ENCODE measurements at regions not wholly inside any gene's neighbourhood (a gene's known extent, or its start where the extent isn't known, plus 50 kb on each side); places are given as distances from the start of the nearest gene placed in this dataset.

DNA sequence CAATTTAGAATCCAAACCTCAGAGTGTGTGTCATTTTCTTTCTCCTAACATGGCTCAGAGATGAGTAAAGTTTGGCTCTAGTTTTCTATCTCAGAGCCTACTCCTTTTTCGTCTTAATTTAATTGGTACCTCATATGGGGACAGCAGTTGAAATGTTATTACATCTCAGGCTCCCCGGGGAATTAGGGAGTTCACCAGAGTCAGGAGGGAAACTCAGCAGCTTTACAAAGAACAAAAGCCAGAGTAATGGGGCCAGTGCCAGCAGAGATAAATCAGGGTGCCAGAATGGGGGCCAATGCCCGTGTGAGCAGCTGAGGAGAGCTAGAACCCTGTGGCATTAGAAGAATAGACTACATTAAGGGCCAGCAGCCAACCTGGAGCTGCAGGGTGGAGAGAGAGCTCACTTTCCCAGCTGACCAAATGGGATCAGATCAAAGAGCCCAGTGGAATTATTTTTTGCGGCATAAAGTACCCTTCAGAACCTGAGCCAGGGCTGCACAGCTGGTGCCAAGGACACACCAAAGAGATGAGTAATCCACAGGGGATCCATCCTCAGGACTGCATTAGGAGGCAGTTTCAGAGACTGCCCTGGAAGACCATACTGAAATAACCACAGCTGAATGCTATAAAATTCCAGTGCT is 207.1 kb upstream of the DKK2 start:
- TF ChIP-seq, protein P1, sequence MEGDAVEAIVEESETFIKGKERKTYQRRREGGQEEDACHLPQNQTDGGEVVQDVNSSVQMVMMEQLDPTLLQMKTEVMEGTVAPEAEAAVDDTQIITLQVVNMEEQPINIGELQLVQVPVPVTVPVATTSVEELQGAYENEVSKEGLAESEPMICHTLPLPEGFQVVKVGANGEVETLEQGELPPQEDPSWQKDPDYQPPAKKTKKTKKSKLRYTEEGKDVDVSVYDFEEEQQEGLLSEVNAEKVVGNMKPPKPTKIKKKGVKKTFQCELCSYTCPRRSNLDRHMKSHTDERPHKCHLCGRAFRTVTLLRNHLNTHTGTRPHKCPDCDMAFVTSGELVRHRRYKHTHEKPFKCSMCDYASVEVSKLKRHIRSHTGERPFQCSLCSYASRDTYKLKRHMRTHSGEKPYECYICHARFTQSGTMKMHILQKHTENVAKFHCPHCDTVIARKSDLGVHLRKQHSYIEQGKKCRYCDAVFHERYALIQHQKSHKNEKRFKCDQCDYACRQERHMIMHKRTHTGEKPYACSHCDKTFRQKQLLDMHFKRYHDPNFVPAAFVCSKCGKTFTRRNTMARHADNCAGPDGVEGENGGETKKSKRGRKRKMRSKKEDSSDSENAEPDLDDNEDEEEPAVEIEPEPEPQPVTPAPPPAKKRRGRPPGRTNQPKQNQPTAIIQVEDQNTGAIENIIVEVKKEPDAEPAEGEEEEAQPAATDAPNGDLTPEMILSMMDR (IDR thresholded peaks at IDR 0.05; ENCODE audit: borderline replicate concordance, insufficient read depth, low read depth, low read length): no peak
- no peak overlapping the region for H3K4me3 ChIP-seq (ENCODE audit: low read depth, low read length)

DNA sequence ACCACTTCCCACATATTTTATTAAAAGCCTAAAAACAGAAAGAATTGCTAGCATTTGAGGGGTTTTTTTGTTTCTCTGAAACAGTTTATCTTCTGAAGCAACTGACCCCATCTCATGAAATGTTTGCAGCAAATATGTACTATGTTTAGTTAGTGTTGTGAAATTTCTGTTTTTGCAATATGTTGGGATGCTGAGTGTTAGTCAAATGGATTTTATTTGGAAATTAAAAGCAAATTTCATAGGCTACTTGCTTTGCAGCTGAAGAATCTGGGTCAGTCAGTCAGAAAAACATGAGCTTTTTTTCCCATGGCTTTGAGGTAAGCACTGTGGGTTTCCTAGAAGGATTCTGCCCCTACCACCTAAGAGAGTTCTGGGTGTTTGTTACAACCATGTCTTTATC is 184.9 kb upstream of the DKK2 start:
- H3K4me3 ChIP-seq (ENCODE audit: low read depth, low read length): no peak overlapping the region
- TF ChIP-seq, protein P1 (IDR thresholded peaks at IDR 0.05; ENCODE audit: borderline replicate concordance, insufficient read depth, low read depth, low read length): no peak

DNA sequence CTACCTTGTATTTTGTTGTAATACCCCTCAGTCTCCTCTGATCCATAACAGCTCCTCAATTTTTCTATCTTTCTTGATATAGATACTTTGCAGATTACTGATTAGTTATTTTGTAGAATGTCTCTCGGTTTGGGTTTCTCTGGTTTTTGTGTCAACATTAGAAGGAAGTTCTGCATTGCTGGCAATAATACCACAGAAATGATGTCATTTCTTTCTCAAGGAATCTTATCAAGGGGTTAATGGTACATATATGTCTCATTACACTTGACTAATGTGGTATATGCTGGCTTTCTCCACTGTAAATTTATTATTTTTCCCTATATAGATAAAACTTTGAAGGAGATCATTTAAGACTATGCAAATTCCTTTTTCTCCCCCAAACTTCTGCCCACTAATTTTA is 183.6 kb upstream of the DKK2 start:
- TF ChIP-seq, protein P1 (IDR thresholded peaks at IDR 0.05; ENCODE audit: borderline replicate concordance, insufficient read depth, low read depth, low read length): no peak
- H3K4me3 ChIP-seq (ENCODE audit: low read depth, low read length): no peak overlapping the region

DNA sequence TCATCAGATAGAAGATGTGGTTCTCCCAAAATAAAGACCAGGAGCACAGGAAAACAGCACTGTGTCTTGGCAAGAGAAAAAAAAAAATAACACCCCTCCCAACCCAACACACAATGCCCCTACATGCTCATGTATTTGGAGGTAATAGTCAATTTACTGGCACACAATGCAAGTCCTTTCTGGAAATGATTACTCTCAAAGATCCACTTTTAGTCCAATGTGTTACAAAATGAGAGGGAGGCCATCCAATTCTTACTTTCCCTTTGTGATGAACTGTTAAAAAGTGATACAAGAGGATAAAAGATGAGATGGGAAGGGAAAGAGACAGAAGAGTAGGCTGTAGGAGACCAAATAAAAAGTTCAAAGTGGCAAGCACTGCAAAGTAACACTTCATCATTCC is 180.3 kb upstream of the DKK2 start:
- no peak overlapping the region for H3K4me3 ChIP-seq (ENCODE audit: low read depth, low read length)
- TF ChIP-seq, protein P1 (IDR thresholded peaks at IDR 0.05; ENCODE audit: borderline replicate concordance, insufficient read depth, low read depth, low read length): no peak

DNA sequence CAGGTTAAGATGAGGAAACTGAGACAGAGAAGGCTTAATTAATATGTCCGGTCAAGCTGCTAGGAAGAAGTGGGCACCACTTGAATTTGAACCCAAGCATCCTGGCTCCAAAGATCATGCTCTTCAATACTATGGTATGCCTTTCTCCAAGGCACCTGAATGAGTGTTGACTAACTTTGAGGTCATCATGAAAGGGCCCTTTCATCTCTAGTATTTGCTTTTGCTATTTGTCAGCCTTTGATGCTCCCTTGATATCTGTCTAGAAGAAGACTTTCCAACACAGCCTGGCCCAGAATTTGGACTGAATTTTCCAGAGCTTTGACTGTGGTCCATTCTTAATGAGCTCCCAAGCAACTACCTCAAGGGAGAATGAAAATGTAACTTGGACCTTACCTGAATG is 179.1 kb upstream of the DKK2 start:
- TF ChIP-seq, protein P1 (IDR thresholded peaks at IDR 0.05; ENCODE audit: borderline replicate concordance, insufficient read depth, low read depth, low read length): no peak
- no peak overlapping the region for H3K4me3 ChIP-seq (ENCODE audit: low read depth, low read length)

DNA sequence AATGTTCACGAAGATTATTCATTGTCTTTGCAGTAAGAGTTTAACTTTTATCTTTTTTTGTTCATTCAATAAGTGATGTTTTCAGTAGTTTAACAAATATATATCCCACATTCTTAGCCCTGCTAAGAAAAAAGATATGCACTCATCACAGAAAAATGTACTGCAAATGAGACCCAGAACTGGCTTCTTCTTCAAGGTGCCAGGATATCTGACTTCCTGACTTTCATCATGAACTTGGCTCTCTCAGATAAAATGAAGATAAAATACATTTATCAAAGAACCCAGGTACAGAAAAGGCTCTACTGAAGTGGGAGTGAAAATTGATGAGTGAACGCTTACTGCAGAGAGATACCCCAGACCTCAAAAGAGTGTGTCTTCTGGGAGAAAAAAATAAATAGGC is 177.8 kb upstream of the DKK2 start:
- TF ChIP-seq, protein P1 (IDR thresholded peaks at IDR 0.05; ENCODE audit: borderline replicate concordance, insufficient read depth, low read depth, low read length): no peak

DNA sequence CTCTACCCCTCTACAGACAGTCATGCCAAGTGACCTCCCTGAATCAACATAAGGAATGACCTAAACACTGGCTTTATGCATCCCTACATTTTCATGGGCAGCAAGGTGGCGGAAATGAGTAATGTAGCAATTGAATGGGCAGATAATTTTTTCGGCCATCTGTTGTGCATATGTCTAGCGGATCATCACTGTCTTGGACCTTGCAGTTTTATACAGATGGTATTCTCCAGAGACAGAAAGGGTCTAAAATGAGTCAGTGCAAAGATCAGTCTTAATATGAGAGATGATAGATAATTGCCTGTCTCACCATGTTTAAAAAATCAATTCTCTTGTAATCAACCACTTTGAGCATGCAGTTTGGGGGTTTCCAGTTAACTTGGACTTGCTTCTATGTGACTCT is 177.3 kb upstream of the DKK2 start:
- TF ChIP-seq, protein P1 (IDR thresholded peaks at IDR 0.05; ENCODE audit: borderline replicate concordance, insufficient read depth, low read depth, low read length): no peak
- H3K4me3 ChIP-seq (ENCODE audit: low read depth, low read length): no peak overlapping the region

More for the DNA sequence above, 177.8 kb upstream of the DKK2 start:
- no peak overlapping the region for H3K4me3 ChIP-seq (ENCODE audit: low read depth, low read length)

All from GM12875 (cell line).